Endothelial cell of umbilical vein (primary cell): ENCODE measurements at regions not wholly inside any gene's neighbourhood (a gene's known extent, or its start where the extent isn't known, plus 50 kb on each side); places are given as distances from the start of the nearest gene placed in this dataset.

Experiments
- EZH2 ChIP-seq: IDR thresholded peaks from 2 replicates; pipeline ENCODE4 v1.6.1; 2012; ENCODE audit warnings: borderline replicate concordance, low read depth, mild to moderate bottlenecking, moderate library complexity, low read length, inconsistent platforms; ENCODE audit not compliant: severe bottlenecking
- FOS ChIP-seq: IDR thresholded peaks from 2 replicates; pipeline ENCODE4 v1.6.1; 2011; ENCODE audit warnings: mild to moderate bottlenecking, low read length, moderate library complexity, borderline replicate concordance; ENCODE audit not compliant: insufficient read depth
- JUN ChIP-seq: IDR thresholded peaks from 2 replicates; pipeline ENCODE4 v1.6.1; 2011; ENCODE audit warnings: borderline replicate concordance, low read depth; ENCODE audit not compliant: insufficient read length, insufficient read depth
- MYC ChIP-seq: IDR thresholded peaks from one replicate; pipeline ENCODE4 v1.6.1; 2011; ENCODE audit warnings: mild to moderate bottlenecking, low read depth, low read length
- POLR2A ChIP-seq: IDR thresholded peaks from 2 replicates; pipeline ENCODE4 v1.6.1; 2012; ENCODE audit warnings: low read depth, mild to moderate bottlenecking, control low read depth, low read length
- POLR2AphosphoS5 ChIP-seq: IDR thresholded peaks from 2 replicates; pipeline ENCODE4 v1.6.1; 2012; ENCODE audit warnings: low read depth, mild to moderate bottlenecking, control low read depth, low read length, moderate library complexity; ENCODE audit not compliant: insufficient read depth
- TF ChIP-seq, protein P1 (sequence below), 2 donors: IDR thresholded peaks; 1 replicate in 1 of 2; 2 replicates in 1 of 2; pipeline ENCODE4 v1.5.1; 2011; ENCODE audit warnings: low read length in 2 of 2, mild to moderate bottlenecking in 2 of 2, moderate library complexity in 2 of 2, control low read depth in 1 of 2, inconsistent platforms in 1 of 2, low read depth in 1 of 2; ENCODE audit not compliant: insufficient read depth in 1 of 2; ENCODE audit errors: extremely low read depth in 1 of 2
- TF ChIP-seq, protein P2 (sequence below): IDR thresholded peaks from 2 replicates; pipeline ENCODE4 v1.6.1; 2011; ENCODE audit not compliant: insufficient read depth, insufficient read length

DNA sequence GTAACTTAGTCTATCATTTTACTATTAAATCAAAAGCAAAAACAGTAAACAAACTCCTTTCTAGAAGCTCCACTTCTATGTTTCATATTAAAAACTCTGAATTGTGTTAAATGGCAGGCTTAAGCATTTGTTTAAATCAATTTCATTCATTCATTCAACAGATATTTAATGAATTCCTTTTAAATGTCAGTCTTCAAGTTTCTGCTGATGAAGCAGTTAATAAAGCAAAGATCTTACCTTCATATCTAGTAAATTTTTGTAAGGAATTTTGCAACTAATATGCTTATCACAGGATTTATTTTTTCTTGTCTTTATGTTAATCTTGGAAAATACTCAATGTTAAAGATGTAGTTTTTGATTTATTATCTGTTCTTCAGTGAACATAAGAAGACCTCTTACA, 54.1 kb upstream of the RGS18 start:
- no peak for TF ChIP-seq POLR2AphosphoS5
- TF ChIP-seq, protein P1, sequence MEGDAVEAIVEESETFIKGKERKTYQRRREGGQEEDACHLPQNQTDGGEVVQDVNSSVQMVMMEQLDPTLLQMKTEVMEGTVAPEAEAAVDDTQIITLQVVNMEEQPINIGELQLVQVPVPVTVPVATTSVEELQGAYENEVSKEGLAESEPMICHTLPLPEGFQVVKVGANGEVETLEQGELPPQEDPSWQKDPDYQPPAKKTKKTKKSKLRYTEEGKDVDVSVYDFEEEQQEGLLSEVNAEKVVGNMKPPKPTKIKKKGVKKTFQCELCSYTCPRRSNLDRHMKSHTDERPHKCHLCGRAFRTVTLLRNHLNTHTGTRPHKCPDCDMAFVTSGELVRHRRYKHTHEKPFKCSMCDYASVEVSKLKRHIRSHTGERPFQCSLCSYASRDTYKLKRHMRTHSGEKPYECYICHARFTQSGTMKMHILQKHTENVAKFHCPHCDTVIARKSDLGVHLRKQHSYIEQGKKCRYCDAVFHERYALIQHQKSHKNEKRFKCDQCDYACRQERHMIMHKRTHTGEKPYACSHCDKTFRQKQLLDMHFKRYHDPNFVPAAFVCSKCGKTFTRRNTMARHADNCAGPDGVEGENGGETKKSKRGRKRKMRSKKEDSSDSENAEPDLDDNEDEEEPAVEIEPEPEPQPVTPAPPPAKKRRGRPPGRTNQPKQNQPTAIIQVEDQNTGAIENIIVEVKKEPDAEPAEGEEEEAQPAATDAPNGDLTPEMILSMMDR (IDR thresholded peaks at IDR 0.05; ENCODE audit: extremely low read depth in 1 of 2, insufficient read depth in 1 of 2, low read depth in 1 of 2, low read length in 2 of 2): no peak
- TF ChIP-seq JUN: no peak
- no peak for TF ChIP-seq POLR2A
- TF ChIP-seq EZH2: no peak
- TF ChIP-seq, protein P2, sequence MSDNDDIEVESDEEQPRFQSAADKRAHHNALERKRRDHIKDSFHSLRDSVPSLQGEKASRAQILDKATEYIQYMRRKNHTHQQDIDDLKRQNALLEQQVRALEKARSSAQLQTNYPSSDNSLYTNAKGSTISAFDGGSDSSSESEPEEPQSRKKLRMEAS: no peak
- no peak for TF ChIP-seq FOS
- no peak for TF ChIP-seq MYC
